ELR (cell line): ENCODE measurements at regions not wholly inside any gene's neighbourhood (a gene's known extent, or its start where the extent isn't known, plus 50 kb on each side); places are given as distances from the start of the nearest gene placed in this dataset.

Experiments
- DNase-seq: peaks from one replicate; pipeline ENCODE4 v3.0.0-alpha.2; 2015; ENCODE audit warnings: low read depth

- DNase-seq: no peak
Observed at GRCh38 chr1:38287036-38287435, 240.4 kb upstream of the POU3F1 start.

- DNase-seq: no peak
Observed at GRCh38 chr1:38285807-38286530, 239.4 kb upstream of the POU3F1 start.

DNA sequence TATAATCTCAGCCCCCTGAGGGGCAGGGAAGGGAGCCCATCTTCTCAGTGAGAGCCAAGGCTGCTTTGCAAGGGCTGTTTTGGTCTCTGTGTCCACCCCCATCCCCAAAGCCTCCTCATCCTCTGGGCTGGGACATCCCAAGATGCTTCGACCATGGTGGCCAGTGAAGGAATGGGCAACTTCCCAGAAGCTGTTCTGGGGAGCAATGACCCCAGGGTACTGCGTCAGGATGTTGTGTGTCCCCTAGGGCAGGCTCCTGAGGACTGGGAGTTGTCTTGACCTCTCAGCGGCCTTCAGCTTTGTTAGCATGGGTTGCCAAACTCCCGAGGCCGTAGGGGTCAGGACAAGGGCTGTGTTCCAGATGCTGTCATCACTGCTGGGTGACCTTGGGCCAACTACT, 238.4 kb upstream of the POU3F1 start:
- DNase-seq: no peak

GRCh38 chr1:38283696-38284470, 237.3 kb upstream of the POU3F1 start:
- DNase-seq: no peak

- no peak for DNase-seq
Observed at GRCh38 chr1:38279148-38279547, 232.6 kb upstream of the POU3F1 start.

- DNase-seq: no peak
Observed at GRCh38 chr1:38277646-38278045, 231.1 kb upstream of the POU3F1 start.

- no peak for DNase-seq
Observed at GRCh38 chr1:38275960-38276359, 229.4 kb upstream of the POU3F1 start.

GRCh38 chr1:38274974-38275373, 228.4 kb upstream of the POU3F1 start:
- no peak for DNase-seq

GRCh38 chr1:38273196-38273804, 226.7 kb upstream of the POU3F1 start:
- no peak for DNase-seq

DNA sequence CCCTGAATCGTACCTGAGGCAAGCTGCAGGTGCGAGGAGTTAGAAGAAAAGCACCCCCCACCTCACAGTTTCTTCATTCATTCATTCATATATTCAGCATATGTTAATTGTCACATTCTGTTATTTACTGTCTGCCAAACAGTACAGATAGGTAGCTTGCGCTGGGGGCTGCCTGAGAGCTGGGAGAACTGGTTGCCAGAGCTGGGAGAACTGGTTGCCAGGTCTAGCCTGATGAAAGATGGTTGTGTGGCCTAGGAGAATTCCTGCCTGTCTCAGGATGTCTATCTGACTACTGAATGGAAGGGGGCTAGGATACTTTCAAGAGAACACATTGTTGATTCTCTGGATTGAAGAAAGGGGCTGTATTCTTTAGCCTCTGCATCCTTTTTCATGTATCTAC, 225.9 kb upstream of the POU3F1 start:
- no peak for DNase-seq

- no peak for DNase-seq
Observed at GRCh38 chr1:38270849-38271633, 224.4 kb upstream of the POU3F1 start.

GRCh38 chr1:38269923-38270848, 223.6 kb upstream of the POU3F1 start:
- no peak for DNase-seq

DNA sequence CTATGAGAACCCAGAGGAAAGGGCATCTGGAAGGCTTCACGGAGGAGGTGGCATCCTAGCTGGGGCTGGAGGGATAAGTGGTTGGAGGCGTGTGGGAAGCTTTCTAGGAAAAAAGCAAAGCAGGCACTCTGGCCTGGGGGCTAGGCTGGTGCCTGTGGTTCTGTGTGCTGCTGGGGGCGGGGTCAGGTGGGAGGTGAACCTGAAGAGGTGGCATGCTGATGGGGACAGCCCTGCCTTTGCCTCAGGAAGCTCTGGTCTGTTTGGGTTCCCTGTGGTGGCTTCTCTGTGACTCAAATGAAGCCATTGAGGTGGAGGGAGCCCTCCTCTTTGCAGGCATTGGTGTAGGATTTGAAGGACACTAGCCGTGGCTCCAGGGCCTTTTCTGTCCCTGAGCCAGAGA, 221.6 kb upstream of the POU3F1 start:
- DNase-seq: no peak

GRCh38 chr1:38267037-38268036, 220.7 kb upstream of the POU3F1 start:
- DNase-seq: no peak

DNA sequence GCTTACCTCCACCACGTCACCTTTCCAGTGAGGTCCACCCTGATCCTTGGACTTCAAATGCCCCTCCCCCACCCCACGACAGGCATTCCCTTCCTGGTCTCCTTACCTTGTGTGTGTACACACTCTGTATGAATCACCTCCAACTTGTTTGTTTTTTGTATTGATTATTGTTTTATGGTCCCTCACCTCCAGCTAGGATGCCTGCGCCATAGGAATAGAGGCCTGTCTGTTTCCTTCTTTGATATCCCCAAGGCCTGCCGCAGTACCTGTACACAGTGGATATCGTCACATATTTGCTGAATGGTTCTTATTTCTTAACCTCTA, 219.6 kb upstream of the POU3F1 start:
- no peak for DNase-seq

- DNase-seq: no peak
Observed at GRCh38 chr1:38265293-38266196, 219.0 kb upstream of the POU3F1 start.

DNA sequence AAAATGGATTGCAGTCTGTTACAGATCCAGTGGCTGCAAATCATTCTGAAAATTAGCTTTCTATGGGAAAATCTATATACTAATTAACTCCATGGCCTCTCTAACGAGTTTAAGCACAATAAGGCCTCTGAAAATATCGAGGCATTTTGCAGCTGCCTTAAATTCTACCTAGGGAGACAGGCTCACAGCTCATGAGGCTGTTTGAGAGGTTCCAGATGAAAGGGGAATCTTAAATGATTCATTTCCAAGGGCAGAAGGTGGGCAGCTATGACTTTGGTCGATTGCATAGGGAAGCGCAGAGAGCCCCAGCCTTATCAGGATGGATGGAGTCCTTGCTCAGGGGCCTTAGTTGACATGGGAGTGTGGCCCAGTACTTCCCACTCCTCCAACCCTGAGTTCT, 216.8 kb upstream of the POU3F1 start:
- DNase-seq: no peak

DNA sequence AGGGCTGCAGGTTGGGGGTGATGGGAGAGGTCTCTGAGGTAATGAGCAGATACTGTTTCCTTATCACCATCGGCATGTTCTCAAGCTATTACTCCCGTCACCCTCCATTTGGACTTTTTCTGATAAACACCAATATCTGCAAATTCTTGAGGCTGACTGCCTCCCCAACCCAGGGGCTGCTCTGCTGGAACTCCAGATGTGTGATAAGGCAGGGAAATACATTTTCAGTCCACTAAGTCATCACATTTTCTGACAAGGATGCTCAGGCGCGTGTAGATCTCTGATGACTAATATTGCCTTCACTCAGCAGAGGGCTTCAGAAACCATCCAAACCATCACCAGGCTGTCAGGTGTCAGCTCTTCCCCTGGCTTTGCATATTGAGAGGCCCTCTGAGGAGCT, 215.0 kb upstream of the POU3F1 start:
- DNase-seq: no peak

DNA sequence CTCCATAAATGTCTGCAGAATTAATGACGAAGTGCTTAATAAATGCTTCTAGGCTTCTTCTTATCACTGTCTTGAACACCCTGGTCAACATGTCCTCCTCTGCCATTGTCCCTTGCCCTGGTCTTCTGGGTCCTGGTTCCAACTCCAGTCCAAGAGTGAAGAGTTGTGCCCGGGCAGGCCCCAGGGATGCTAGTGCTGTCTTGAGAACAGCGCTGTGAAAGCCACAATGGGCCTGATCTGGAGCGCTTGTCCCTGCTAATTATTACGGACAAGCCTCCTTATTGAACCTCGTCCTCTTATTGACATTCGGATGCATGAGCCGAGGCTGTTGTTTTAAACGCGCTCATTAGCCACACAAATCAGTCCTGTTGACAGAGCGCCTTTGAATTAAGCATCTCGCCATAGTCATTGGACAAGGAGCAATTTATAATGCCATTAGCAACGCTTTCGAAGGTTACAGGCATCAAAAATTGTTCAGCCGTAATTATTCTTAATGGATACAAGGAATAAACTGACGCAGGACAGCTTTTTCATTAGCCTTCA, 211.6 kb upstream of the POU3F1 start:
- DNase-seq: no peak
